ENCODE measurements at regions not wholly inside any gene's neighbourhood (a gene's known extent, or its start where the extent isn't known, plus 50 kb on each side); places are given as distances from the start of the nearest gene placed in this dataset.

GRCh38 chr5:68738236-68738635 is 355.6 kb upstream of the SLC30A5 start:
- no peak overlapping the region for H3K4me3 ChIP-seq
- TF ChIP-seq CTCF (IDR thresholded peaks at IDR 0.05) = no peak
- TF ChIP-seq EP300 (IDR thresholded peaks at IDR 0.05) = no peak
- TF ChIP-seq POLR2A (IDR thresholded peaks at IDR 0.05; ENCODE audit: low read depth) = no peak
- no peak for TF ChIP-seq POLR2AphosphoS5 (IDR thresholded peaks at IDR 0.05)
- intact Hi-C loops (cut with DNase I) = no loop called here
- WGBS = 98% methylated on average over 9 of the region's 9 CpGs
- no peaks in the 10 kb centered on the region for H3K36me3 ChIP-seq
- no peaks in the 10 kb centered on the region for H3K4me1 ChIP-seq
- no peaks in the 10 kb centered on the region for H3K27me3 ChIP-seq
- no peaks in the 10 kb centered on the region for H3K9me3 ChIP-seq
- H3K27ac ChIP-seq (replicated peaks in 1 of 4) = no peak overlapping the region
- DNase-seq (ENCODE audit: extremely low spot score) = peak; percentile 80

- intact Hi-C loops (cut with DNase I) = no loop called here
- Histone ChIP-seq H3K4me3 (no peak overlapping the region), H3K27ac (replicated peaks in 1 of 4) (no peak overlapping the region), H3K4me1 (no peaks in the 10 kb centered on the region), H3K9me3 (no peaks in the 10 kb centered on the region), H3K36me3 (no peaks in the 10 kb centered on the region), H3K27me3 (no peaks in the 10 kb centered on the region)
- no peak for TF ChIP-seq EP300 (IDR thresholded peaks at IDR 0.05)
- TF ChIP-seq POLR2AphosphoS5 (IDR thresholded peaks at IDR 0.05) = no peak
- TF ChIP-seq POLR2A (IDR thresholded peaks at IDR 0.05; ENCODE audit: low read depth) = no peak
- TF ChIP-seq CTCF (IDR thresholded peaks at IDR 0.05) = no peak
- 92% methylated on average over 4 of the region's 4 CpGs for WGBS
- DNase-seq (ENCODE audit: extremely low spot score) = peak; percentile 90
Measured at GRCh38 chr5:68738841-68739240, 355.0 kb upstream of the SLC30A5 start.

- peak; percentile 66 for DNase-seq (ENCODE audit: extremely low spot score)
- no peaks in the 10 kb centered on the region for H3K36me3 ChIP-seq
- no peaks in the 10 kb centered on the region for H3K9me3 ChIP-seq
- H3K4me3 ChIP-seq = no peak overlapping the region
- WGBS = 94% methylated on average over 5 of the region's 5 CpGs
- H3K27ac ChIP-seq (replicated peaks in 1 of 4) = no peak overlapping the region
- H3K27me3 ChIP-seq = no peaks in the 10 kb centered on the region
- no peak for TF ChIP-seq POLR2AphosphoS5 (IDR thresholded peaks at IDR 0.05)
- no peak for TF ChIP-seq EP300 (IDR thresholded peaks at IDR 0.05)
- TF ChIP-seq POLR2A (IDR thresholded peaks at IDR 0.05; ENCODE audit: low read depth) = no peak
- TF ChIP-seq CTCF (IDR thresholded peaks at IDR 0.05) = no peak
- intact Hi-C loops (cut with DNase I) = no loop called here
- peaks cover 0 to 4% (median 1%) of the 10 kb centered on the region in 4 donors for H3K4me1 ChIP-seq
Measured at GRCh38 chr5:68739752-68740151, 354.1 kb upstream of the SLC30A5 start.

- no peak for TF ChIP-seq POLR2A (IDR thresholded peaks at IDR 0.05; ENCODE audit: low read depth)
- TF ChIP-seq CTCF (IDR thresholded peaks at IDR 0.05) = no peak
- no peak for TF ChIP-seq POLR2AphosphoS5 (IDR thresholded peaks at IDR 0.05)
- TF ChIP-seq EP300 (IDR thresholded peaks at IDR 0.05) = no peak
- H3K9me3 ChIP-seq = no peaks in the 10 kb centered on the region
- H3K27ac ChIP-seq (replicated peaks in 1 of 4) = no peak overlapping the region
- H3K27me3 ChIP-seq = no peaks in the 10 kb centered on the region
- H3K4me1 ChIP-seq = peaks cover 0 to 9% (median 6%) of the 10 kb centered on the region in 4 donors
- no peaks in the 10 kb centered on the region for H3K36me3 ChIP-seq
- intact Hi-C loops (cut with DNase I) = no loop called here
- WGBS = 84% methylated on average over 6 of the region's 6 CpGs
- H3K4me3 ChIP-seq = no peak overlapping the region
- no peak for DNase-seq (ENCODE audit: extremely low spot score)
Measured at GRCh38 chr5:68740226-68740910, 353.4 kb upstream of the SLC30A5 start.

- no peak overlapping the region for H3K4me3 ChIP-seq
- H3K27ac ChIP-seq (replicated peaks in 1 of 4) = no peak overlapping the region
- H3K27me3 ChIP-seq = no peaks in the 10 kb centered on the region
- H3K9me3 ChIP-seq = no peaks in the 10 kb centered on the region
- 70% methylated on average over 4 of the region's 4 CpGs for WGBS
- peak; percentile 39 for DNase-seq (ENCODE audit: extremely low spot score)
- TF ChIP-seq POLR2A (IDR thresholded peaks at IDR 0.05; ENCODE audit: low read depth) (no peak), CTCF (IDR thresholded peaks at IDR 0.05) (no peak), EP300 (IDR thresholded peaks at IDR 0.05) (no peak), POLR2AphosphoS5 (IDR thresholded peaks at IDR 0.05) (no peak)
- H3K4me1 ChIP-seq = peaks cover 0 to 10% (median 10%) of the 10 kb centered on the region in 4 donors
- H3K36me3 ChIP-seq = no peaks in the 10 kb centered on the region
- intact Hi-C loops (cut with DNase I) = no loop called here
Measured at GRCh38 chr5:68744206-68744605, 349.6 kb upstream of the SLC30A5 start.
